ENCODE measurements at regions not wholly inside any gene's neighbourhood (a gene's known extent, or its start where the extent isn't known, plus 50 kb on each side); places are given as distances from the start of the nearest gene placed in this dataset.

DNA sequence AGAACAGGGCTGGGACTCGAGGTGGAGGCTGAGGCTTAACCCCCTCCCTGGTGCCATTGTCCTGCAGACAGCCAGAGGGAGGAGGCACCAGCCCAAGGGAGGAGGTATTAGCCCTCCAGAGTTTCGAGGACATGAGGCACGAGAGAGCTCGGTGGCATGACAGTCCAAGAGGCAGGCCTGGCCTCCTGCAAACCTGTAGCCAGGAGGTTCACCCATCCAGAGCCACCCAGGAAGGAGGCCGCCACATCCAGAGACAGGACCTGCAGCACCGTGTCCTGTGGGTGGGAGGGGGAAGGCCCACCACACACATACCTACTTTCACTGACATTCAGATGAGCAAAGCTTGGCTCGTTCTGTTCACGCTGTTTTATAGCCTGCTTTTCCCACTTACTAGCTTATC, 75.2 kb upstream of the ADAMTS2 start:
- Mint-ChIP-seq H3K4me1 (no peaks in the 10 kb centered on the region), H3K4me3 (no peak overlapping the region), H3K36me3 (no peaks in the 10 kb centered on the region), H3K9me3 (peaks cover 0 to 3% (median 0%) of the 10 kb centered on the region in 7 donors), H3K27me3 (ENCODE audit: low read depth in 3 of 3) (peaks cover 1 to 14% (median 3%) of the 10 kb centered on the region in 3 donors), H3K27ac (no peak overlapping the region)
- H3K4me2 ChIP-seq (replicated peaks; ENCODE audit: extremely low read depth, low read length, poor library complexity, severe bottlenecking) = no peak overlapping the region
- H3K4me1 ChIP-seq (ENCODE audit: control insufficient read depth in 1 of 2, insufficient read depth in 2 of 2, low read length in 2 of 2) = no peaks in the 10 kb centered on the region
- intact Hi-C loops (cut with micrococcal nuclease) = no loop called here
- 76% methylated on average over 2 of the region's 8 CpGs for WGBS (ENCODE audit: insufficient coverage)
- H3K27me3 ChIP-seq (ENCODE audit: control insufficient read depth in 2 of 2, insufficient read depth in 2 of 2, low read length in 2 of 2) = no peaks in the 10 kb centered on the region
- H3K27ac ChIP-seq (ENCODE audit: low read depth in 1 of 2, low read length in 2 of 2) = no peak overlapping the region
- no peaks in the 10 kb centered on the region for H3K36me3 ChIP-seq (replicated peaks in 1 of 2; ENCODE audit: control insufficient read depth in 1 of 2, insufficient read depth in 2 of 2, low read length in 2 of 2)
- H2AFZ ChIP-seq (ENCODE audit: insufficient read depth, low read depth, low read length, poor library complexity, severe bottlenecking) = no peak overlapping the region
- H3K9ac ChIP-seq (ENCODE audit: insufficient read depth, low read length, poor library complexity, severe bottlenecking) = no peak overlapping the region
- H4K20me1 ChIP-seq (ENCODE audit: insufficient read depth, low read length) = no peaks in the 10 kb centered on the region
- no peak overlapping the region for H3K4me3 ChIP-seq (replicated peaks in 1 of 3; ENCODE audit: low read depth in 2 of 3, low read length in 3 of 3)
- H3K9me3 ChIP-seq (replicated peaks in 1 of 2; ENCODE audit: control insufficient read depth in 1 of 2, insufficient read depth in 1 of 2, low read length in 2 of 2) = no peaks in the 10 kb centered on the region
- TF ChIP-seq, protein P1, sequence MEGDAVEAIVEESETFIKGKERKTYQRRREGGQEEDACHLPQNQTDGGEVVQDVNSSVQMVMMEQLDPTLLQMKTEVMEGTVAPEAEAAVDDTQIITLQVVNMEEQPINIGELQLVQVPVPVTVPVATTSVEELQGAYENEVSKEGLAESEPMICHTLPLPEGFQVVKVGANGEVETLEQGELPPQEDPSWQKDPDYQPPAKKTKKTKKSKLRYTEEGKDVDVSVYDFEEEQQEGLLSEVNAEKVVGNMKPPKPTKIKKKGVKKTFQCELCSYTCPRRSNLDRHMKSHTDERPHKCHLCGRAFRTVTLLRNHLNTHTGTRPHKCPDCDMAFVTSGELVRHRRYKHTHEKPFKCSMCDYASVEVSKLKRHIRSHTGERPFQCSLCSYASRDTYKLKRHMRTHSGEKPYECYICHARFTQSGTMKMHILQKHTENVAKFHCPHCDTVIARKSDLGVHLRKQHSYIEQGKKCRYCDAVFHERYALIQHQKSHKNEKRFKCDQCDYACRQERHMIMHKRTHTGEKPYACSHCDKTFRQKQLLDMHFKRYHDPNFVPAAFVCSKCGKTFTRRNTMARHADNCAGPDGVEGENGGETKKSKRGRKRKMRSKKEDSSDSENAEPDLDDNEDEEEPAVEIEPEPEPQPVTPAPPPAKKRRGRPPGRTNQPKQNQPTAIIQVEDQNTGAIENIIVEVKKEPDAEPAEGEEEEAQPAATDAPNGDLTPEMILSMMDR (IDR thresholded peaks at IDR 0.05) = no peak
- no peak for DNase-seq
- no peaks in the 10 kb centered on the region for H3K79me2 ChIP-seq (ENCODE audit: insufficient read depth, low read length)

DNA sequence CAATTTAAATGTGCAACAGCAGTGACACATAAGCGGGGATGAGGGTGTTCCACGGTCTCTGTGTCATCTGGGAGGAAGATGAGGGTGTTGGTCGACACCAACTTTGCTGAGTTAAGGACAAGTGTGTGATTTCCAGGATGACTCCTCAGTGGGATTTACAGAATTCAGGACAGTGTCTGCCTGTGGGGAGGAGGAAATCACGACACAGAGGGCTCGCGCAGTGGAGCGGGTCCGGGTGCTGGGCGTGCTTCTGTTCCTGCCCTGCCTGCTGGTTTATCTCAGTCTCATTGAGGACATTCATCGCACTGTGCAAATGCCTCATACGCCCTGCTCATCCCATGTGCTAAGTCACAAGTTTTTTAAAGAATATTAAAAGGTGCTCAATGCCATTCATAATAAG, 73.7 kb upstream of the ADAMTS2 start:
- Mint-ChIP-seq H3K9me3 (peaks cover 0 to 3% (median 0%) of the 10 kb centered on the region in 7 donors), H3K27me3 (ENCODE audit: low read depth in 3 of 3) (peaks cover 4 to 12% (median 7%) of the 10 kb centered on the region in 3 donors), H3K4me1 (no peaks in the 10 kb centered on the region), H3K27ac (peak overlapping the region in 1 of 7 donors; percentile 70), H3K36me3 (no peaks in the 10 kb centered on the region), H3K4me3 (no peak overlapping the region)
- Histone ChIP-seq H3K4me1 (ENCODE audit: control insufficient read depth in 1 of 2, insufficient read depth in 2 of 2, low read length in 2 of 2) (no peaks in the 10 kb centered on the region), H3K27me3 (ENCODE audit: control insufficient read depth in 2 of 2, insufficient read depth in 2 of 2, low read length in 2 of 2) (no peaks in the 10 kb centered on the region), H3K36me3 (replicated peaks in 1 of 2; ENCODE audit: control insufficient read depth in 1 of 2, insufficient read depth in 2 of 2, low read length in 2 of 2) (no peaks in the 10 kb centered on the region), H3K27ac (ENCODE audit: low read depth in 1 of 2, low read length in 2 of 2) (no peak overlapping the region), H3K4me3 (replicated peaks in 1 of 3; ENCODE audit: low read depth in 2 of 3, low read length in 3 of 3) (no peak overlapping the region), H4K20me1 (ENCODE audit: insufficient read depth, low read length) (no peaks in the 10 kb centered on the region), H3K9ac (ENCODE audit: insufficient read depth, low read length, poor library complexity, severe bottlenecking) (no peak overlapping the region), H3K79me2 (ENCODE audit: insufficient read depth, low read length) (no peaks in the 10 kb centered on the region), H2AFZ (ENCODE audit: insufficient read depth, low read depth, low read length, poor library complexity, severe bottlenecking) (no peak overlapping the region), H3K4me2 (replicated peaks; ENCODE audit: extremely low read depth, low read length, poor library complexity, severe bottlenecking) (no peak overlapping the region), H3K9me3 (replicated peaks in 1 of 2; ENCODE audit: control insufficient read depth in 1 of 2, insufficient read depth in 1 of 2, low read length in 2 of 2) (no peaks in the 10 kb centered on the region)
- TF ChIP-seq, protein P1 (IDR thresholded peaks at IDR 0.05) = no peak
- DNase-seq = no peak
- 81% methylated on average over 9 of the region's 11 CpGs for WGBS (ENCODE audit: insufficient coverage)
- intact Hi-C loops (cut with micrococcal nuclease) = no loop called here

Data from CD14-positive monocyte (primary cell).